Amniotic epithelial cell (primary cell): ENCODE measurements at regions not wholly inside any gene's neighbourhood (a gene's known extent, or its start where the extent isn't known, plus 50 kb on each side); places are given as distances from the start of the nearest gene placed in this dataset.

Experiments
- DNase-seq: peaks from one replicate; pipeline ENCODE4 v3.0.0-alpha.2; 2010; ENCODE audit warnings: low read depth

- no peak for DNase-seq
Measured at GRCh38 chr14:94885481-94886155, 115.7 kb upstream of the GSC start.

GRCh38 chr14:94884616-94885230, 114.8 kb upstream of the GSC start:
- no peak for DNase-seq

GRCh38 chr14:94882401-94882800, 112.5 kb upstream of the GSC start:
- DNase-seq: no peak

- no peak for DNase-seq
Measured at GRCh38 chr14:94880876-94881275, 111.0 kb upstream of the GSC start.

- no peak for DNase-seq
Measured at GRCh38 chr14:94880106-94880505, 110.2 kb upstream of the GSC start.

- DNase-seq: no peak
Measured at GRCh38 chr14:94879537-94879936, 109.6 kb upstream of the GSC start.

GRCh38 chr14:94876306-94876705, 106.4 kb upstream of the GSC start:
- DNase-seq: no peak

GRCh38 chr14:94875256-94875655, 105.3 kb upstream of the GSC start:
- DNase-seq: no peak

GRCh38 chr14:94868772-94869072, 98.8 kb upstream of the GSC start:
- DNase-seq: no peak

GRCh38 chr14:94867946-94868771, 98.2 kb upstream of the GSC start:
- DNase-seq: no peak

GRCh38 chr14:94867209-94867608, 97.3 kb upstream of the GSC start:
- no peak for DNase-seq

- DNase-seq: no peak
Measured at GRCh38 chr14:94864387-94865195, 94.7 kb upstream of the GSC start.

GRCh38 chr14:94863366-94863765, 93.5 kb upstream of the GSC start:
- no peak for DNase-seq

- no peak for DNase-seq
Measured at GRCh38 chr14:94857950-94858349, 88.0 kb upstream of the GSC start.

- no peak for DNase-seq
Measured at GRCh38 chr14:94853920-94854319, 84.0 kb upstream of the GSC start.

GRCh38 chr14:94850309-94851211, 80.6 kb upstream of the GSC start:
- no peak for DNase-seq

- DNase-seq: no peak
Measured at GRCh38 chr14:94844593-94845152, 74.8 kb upstream of the GSC start.

GRCh38 chr14:94840467-94840866, 70.6 kb upstream of the GSC start:
- DNase-seq: no peak

GRCh38 chr14:94839348-94839747, 69.4 kb upstream of the GSC start:
- DNase-seq: no peak

- no peak for DNase-seq
Measured at GRCh38 chr14:94836849-94837248, 66.9 kb upstream of the GSC start.

GRCh38 chr14:94833633-94834032, 63.7 kb upstream of the GSC start:
- no peak for DNase-seq
